Smooth muscle cell (in vitro differentiated cells): ENCODE measurements at regions not wholly inside any gene's neighbourhood (a gene's known extent, or its start where the extent isn't known, plus 50 kb on each side); places are given as distances from the start of the nearest gene placed in this dataset.

Experiments
- DNase-seq: peaks from one replicate; lab custom pipeline; 2025; ENCODE audit not compliant: unreplicated experiment; lab: John Stamatoyannopoulos, UW
- H2AFZ ChIP-seq: fragments of 200-600 bp; sonication (generic); 2 replicates; pipeline ENCODE4 v1.6.0; 2016; ENCODE audit warnings: antibody characterized with exemption, low read depth, mild to moderate bottlenecking
- H3F3A ChIP-seq: fragments of 200-600 bp; sonication (generic); 2 replicates; pipeline ENCODE4 v1.6.0; 2017; ENCODE audit warnings: antibody characterized with exemption, low read depth
- H3K27ac ChIP-seq: fragments of 200-600 bp; sonication (generic); 2 replicates; pipeline ENCODE4 v1.5.1; 2016; ENCODE audit warnings: low read depth, mild to moderate bottlenecking
- H3K27me3 ChIP-seq: fragments of 200-600 bp; sonication (generic); 2 replicates; pipeline ENCODE4 v1.6.1; 2016; ENCODE audit warnings: low read depth, mild to moderate bottlenecking
- H3K36me3 ChIP-seq: fragments of 200-600 bp; sonication (generic); 2 replicates; pipeline ENCODE4 v1.5.1; 2016; ENCODE audit warnings: low read depth
- H3K4me1 ChIP-seq: fragments of 200-600 bp; sonication (generic); 2 replicates; pipeline ENCODE4 v1.5.1; 2016; ENCODE audit warnings: low read depth
- H3K4me2 ChIP-seq: fragments of 200-600 bp; sonication (generic); 2 replicates; pipeline ENCODE4 v1.6.0; 2016; ENCODE audit warnings: mild to moderate bottlenecking
- H3K4me3 ChIP-seq: fragments of 200-600 bp; sonication (generic); 2 replicates; pipeline ENCODE4 v1.5.1; 2016; ENCODE audit warnings: mild to moderate bottlenecking
- H3K79me2 ChIP-seq: fragments of 200-600 bp; sonication (generic); 2 replicates; pipeline ENCODE4 v1.6.0; 2016; ENCODE audit warnings: low read depth, mild to moderate bottlenecking
- H3K9ac ChIP-seq: fragments of 200-600 bp; sonication (generic); 2 replicates; pipeline ENCODE4 v1.6.0; 2016; ENCODE audit warnings: low read depth
- H3K9me3 ChIP-seq: fragments of 200-600 bp; sonication (generic); replicated peaks from 2 replicates; pipeline ENCODE4 v1.5.1; 2016; ENCODE audit warnings: low read depth
- H4K20me1 ChIP-seq: fragments of 200-600 bp; sonication (generic); 2 replicates; pipeline ENCODE4 v1.6.0; 2016; ENCODE audit warnings: low read depth
- CTCF ChIP-seq: fragments of 200-600 bp; sonication (generic); IDR thresholded peaks from 2 replicates; pipeline ENCODE4 v1.5.1; 2017; ENCODE audit warnings: borderline replicate concordance, mild to moderate bottlenecking, antibody characterized with exemption; ENCODE audit not compliant: insufficient read depth, poor library complexity, severe bottlenecking
- WGBS: methylation state at CpG from one replicate; pipeline ENCODE4 v1.1.7; 2016; ENCODE audit warnings: low lambda C conversion rate; 5-methylcytosine and 5-hydroxymethylcytosine counted together

- H3K4me2 ChIP-seq: no peak overlapping the region
- H3K9ac ChIP-seq: no peak overlapping the region
- H3K36me3 ChIP-seq: no peaks in the 10 kb centered on the region
These were observed 268.2 kb upstream of the PPARGC1A start for GRCh38 chr4:24158031-24158430.

GRCh38 chr4:24150034-24150433 is 260.2 kb upstream of the PPARGC1A start:
- H3K36me3 ChIP-seq: no peaks in the 10 kb centered on the region
- no peak for DNase-seq
- no peaks in the 10 kb centered on the region for H3K79me2 ChIP-seq
- H3K4me1 ChIP-seq: no peaks in the 10 kb centered on the region
- H3K27ac ChIP-seq: no peak overlapping the region
- H3K9me3 ChIP-seq: no peaks in the 10 kb centered on the region
- no peak for TF ChIP-seq CTCF
- WGBS: 96% methylated on average over 3 of the region's 3 CpGs
- no peak overlapping the region for H3K4me2 ChIP-seq
- no peaks in the 10 kb centered on the region for H3K27me3 ChIP-seq
- H2AFZ ChIP-seq: no peak overlapping the region
- no peaks in the 10 kb centered on the region for H3F3A ChIP-seq
- H4K20me1 ChIP-seq: no peaks in the 10 kb centered on the region
- H3K9ac ChIP-seq: no peak overlapping the region
- H3K4me3 ChIP-seq: no peak overlapping the region

More at GRCh38 chr4:24158031-24158430, 268.2 kb upstream of the PPARGC1A start:
- no peaks in the 10 kb centered on the region for H3F3A ChIP-seq
- H3K4me1 ChIP-seq: no peaks in the 10 kb centered on the region
- no peaks in the 10 kb centered on the region for H4K20me1 ChIP-seq
- no peaks in the 10 kb centered on the region for H3K27me3 ChIP-seq
- H2AFZ ChIP-seq: no peak overlapping the region
- WGBS: 73% methylated on average over 1 of the region's 1 CpG
- H3K9me3 ChIP-seq: no peaks in the 10 kb centered on the region
- H3K27ac ChIP-seq: no peak overlapping the region
- no peak for TF ChIP-seq CTCF
- DNase-seq: no peak
- no peaks in the 10 kb centered on the region for H3K79me2 ChIP-seq
- H3K4me3 ChIP-seq: no peak overlapping the region

GRCh38 chr4:24146127-24146526 is 256.3 kb upstream of the PPARGC1A start:
- no peaks in the 10 kb centered on the region for H3K27me3 ChIP-seq
- H3K36me3 ChIP-seq: no peaks in the 10 kb centered on the region
- no peaks in the 10 kb centered on the region for H3K79me2 ChIP-seq
- WGBS: 94% methylated on average over 2 of the region's 2 CpGs
- TF ChIP-seq CTCF: no peak
- H3K4me3 ChIP-seq: no peak overlapping the region
- no peaks in the 10 kb centered on the region for H3F3A ChIP-seq
- no peak overlapping the region for H2AFZ ChIP-seq
- DNase-seq: no peak
- H4K20me1 ChIP-seq: no peaks in the 10 kb centered on the region
- H3K9ac ChIP-seq: no peak overlapping the region
- no peak overlapping the region for H3K27ac ChIP-seq
- no peak overlapping the region for H3K4me2 ChIP-seq
- no peaks in the 10 kb centered on the region for H3K9me3 ChIP-seq
- H3K4me1 ChIP-seq: no peaks in the 10 kb centered on the region

- no peak overlapping the region for H2AFZ ChIP-seq
- H3K9me3 ChIP-seq: no peaks in the 10 kb centered on the region
- H4K20me1 ChIP-seq: no peaks in the 10 kb centered on the region
- 92% methylated on average over 6 of the region's 6 CpGs for WGBS
- H3K4me1 ChIP-seq: no peaks in the 10 kb centered on the region
- no peak overlapping the region for H3K4me3 ChIP-seq
- H3K4me2 ChIP-seq: no peak overlapping the region
- no peak for DNase-seq
- no peaks in the 10 kb centered on the region for H3K36me3 ChIP-seq
- no peak for TF ChIP-seq CTCF
- no peaks in the 10 kb centered on the region for H3F3A ChIP-seq
- H3K9ac ChIP-seq: no peak overlapping the region
- H3K27me3 ChIP-seq: no peaks in the 10 kb centered on the region
- no peak overlapping the region for H3K27ac ChIP-seq
- H3K79me2 ChIP-seq: no peaks in the 10 kb centered on the region
These were observed 255.7 kb upstream of the PPARGC1A start for GRCh38 chr4:24145591-24145990.
